Uterus (tissue), 2 donors: ENCODE measurements at regions not wholly inside any gene's neighbourhood (a gene's known extent, or its start where the extent isn't known, plus 50 kb on each side); places are given as distances from the start of the nearest gene placed in this dataset.

ENCODE experiments used
- CTCF ChIP-seq, 4 experiments: fragments of 200-600 bp in 2 of 4; fragments of 450-650 bp in 2 of 4; sonication (generic) in 2 of 4; IDR thresholded peaks; one replicate each; pipeline ENCODE4 v1.5.1; 2016 to 2019; ENCODE audit warnings: antibody characterized with exemption in 4 of 4, mild to moderate bottlenecking in 2 of 4, moderate library complexity in 1 of 4
- POLR2A ChIP-seq, 2 donors: fragments of 450-650 bp; IDR thresholded peaks; one replicate each; pipeline ENCODE4 v1.6.1; 2016; ENCODE audit warnings: antibody characterized with exemption in 2 of 2, mild to moderate bottlenecking in 1 of 2, moderate library complexity in 1 of 2

GRCh38 chr2:106010818-106011355 lies 183.2 kb downstream of the UXS1 start:
- TF ChIP-seq CTCF (IDR thresholded peaks at IDR 0.05) (no peak), POLR2A (IDR thresholded peaks at IDR 0.05) (no peak)
